Keratinocyte (primary cell): ENCODE measurements at regions not wholly inside any gene's neighbourhood (a gene's known extent, or its start where the extent isn't known, plus 50 kb on each side); places are given as distances from the start of the nearest gene placed in this dataset.

Experiments
- CTCF ChIP-seq, 3 experiments: IDR thresholded peaks in 1 of 3; conservative IDR thresholded peaks in 1 of 3; optimal IDR thresholded peaks in 1 of 3; 2 replicates in 2 of 3; 3 replicates in 1 of 3; pipeline versions ENCODE3 to v1.5.1; 2011; ENCODE audit warnings: low read length in 3 of 3, mild to moderate bottlenecking in 3 of 3, moderate library complexity in 2 of 3, control low read depth in 1 of 3, inconsistent platforms in 1 of 3; ENCODE audit not compliant: insufficient read depth in 2 of 3; ENCODE audit errors: extremely low read depth in 1 of 3
- EZH2 ChIP-seq: IDR thresholded peaks from one replicate; pipeline ENCODE4 v1.6.1; 2012; ENCODE audit warnings: inconsistent platforms, mild to moderate bottlenecking, low read length, moderate library complexity

- no peak for TF ChIP-seq CTCF (optimal IDR thresholded peaks at IDR 0.05 in 1 of 3, IDR thresholded peaks at IDR 0.05 in 1 of 3, conservative IDR thresholded peaks at IDR 0.05 in 1 of 3; ENCODE audit: extremely low read depth in 1 of 3, insufficient read depth in 2 of 3, low read length in 3 of 3)
- no peak for TF ChIP-seq EZH2
These were observed 401.1 kb upstream of the SPRY2 start for GRCh38 chr13:80742033-80742432.
